Mucosa of rectum (tissue), 2 donors: ENCODE measurements at regions not wholly inside any gene's neighbourhood (a gene's known extent, or its start where the extent isn't known, plus 50 kb on each side); places are given as distances from the start of the nearest gene placed in this dataset.

Experiments
- H3K27ac ChIP-seq, 2 donors: one replicate each; pipeline ENCODE4 v1.7.0; 2013; ENCODE audit warnings: inconsistent platforms in 2 of 2, low read depth in 2 of 2, low read length in 2 of 2
- H3K27me3 ChIP-seq, 2 donors: one replicate each; pipeline ENCODE4 v1.7.0; 2013; ENCODE audit warnings: low read length in 2 of 2; ENCODE audit not compliant: control insufficient read depth in 2 of 2, insufficient read depth in 2 of 2
- H3K36me3 ChIP-seq, 2 donors: one replicate each; pipeline ENCODE4 v1.7.0; 2013; ENCODE audit warnings: low read length in 2 of 2; ENCODE audit not compliant: control insufficient read depth in 2 of 2, insufficient read depth in 2 of 2
- H3K4me1 ChIP-seq, 2 donors: one replicate each; pipeline ENCODE4 v1.7.0; 2013; ENCODE audit warnings: low read length in 2 of 2, mild to moderate bottlenecking in 1 of 2; ENCODE audit not compliant: control insufficient read depth in 2 of 2, insufficient read depth in 2 of 2
- H3K4me3 ChIP-seq, 2 donors: one replicate each; pipeline ENCODE4 v1.7.0; 2013; ENCODE audit warnings: low read length in 2 of 2
- H3K9ac ChIP-seq, 2 donors: one replicate each; pipeline ENCODE4 v1.7.0; 2013; ENCODE audit warnings: low read length in 2 of 2, low read depth in 1 of 2, mild to moderate bottlenecking in 1 of 2
- H3K9me3 ChIP-seq, 2 donors: one replicate each; pipeline ENCODE4 v1.7.0; 2013; ENCODE audit warnings: low read length in 2 of 2; ENCODE audit not compliant: control insufficient read depth in 2 of 2
- donor health status: healthy.
- donor health status: Normal muscosa, but diverticular disease.

DNA sequence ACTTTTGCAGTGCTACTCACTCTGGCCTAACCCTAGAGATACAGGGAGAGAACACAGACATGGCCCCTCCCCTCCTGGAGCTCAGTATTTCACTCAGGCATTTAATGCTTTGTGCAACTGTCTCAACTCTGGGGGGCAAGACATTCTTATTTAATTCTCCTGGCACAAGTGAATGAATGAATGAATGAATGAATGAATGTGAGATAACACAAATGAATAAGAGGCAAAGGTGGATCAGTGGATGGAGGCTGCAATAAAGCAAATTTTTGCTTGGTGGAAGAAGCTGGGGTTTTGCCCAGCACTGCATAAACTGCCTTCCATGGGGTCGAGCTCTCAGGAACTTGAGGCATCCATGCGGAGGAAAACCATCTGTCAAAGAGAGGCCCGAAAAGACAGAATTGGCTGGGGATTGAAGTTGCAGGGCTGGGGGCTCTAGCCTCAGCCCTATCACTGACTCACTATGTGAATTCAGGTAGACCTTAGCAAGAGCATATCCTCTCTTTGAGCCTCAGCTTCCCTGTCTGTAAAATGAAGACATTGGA, 441.4 kb upstream of the ZMIZ1 start:
- Histone ChIP-seq H3K27ac (no peak overlapping the region), H3K27me3 (no peaks in the 10 kb centered on the region), H3K9ac (no peak overlapping the region), H3K4me1 (peaks cover 0 to 10% of the 10 kb centered on the region in 2 donors), H3K36me3 (no peaks in the 10 kb centered on the region), H3K9me3 (no peaks in the 10 kb centered on the region), H3K4me3 (no peak overlapping the region)

DNA sequence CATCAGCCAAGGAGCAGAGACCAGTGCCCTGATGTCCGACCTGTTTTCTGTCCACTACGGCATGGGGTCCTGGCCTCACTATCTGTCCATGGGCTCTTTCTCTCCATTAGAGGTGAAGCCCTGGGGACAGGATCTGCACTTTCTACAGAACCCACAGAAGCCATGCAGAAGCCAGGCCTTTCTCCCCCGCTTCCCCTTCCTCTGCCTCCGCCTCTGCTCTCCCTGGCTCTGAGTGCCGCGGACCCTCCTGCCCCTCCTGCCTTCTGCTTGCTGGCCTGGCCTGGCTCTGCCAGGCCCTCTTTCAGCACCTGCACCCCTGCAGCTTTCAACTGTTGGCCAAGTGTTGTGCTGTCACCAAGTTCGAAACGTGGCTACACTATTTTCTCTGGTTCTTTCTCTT, 439.8 kb upstream of the ZMIZ1 start:
- H3K4me3 ChIP-seq: no peak overlapping the region
- no peaks in the 10 kb centered on the region for H3K9me3 ChIP-seq
- no peaks in the 10 kb centered on the region for H3K27me3 ChIP-seq
- no peak overlapping the region for H3K9ac ChIP-seq
- peaks cover 0 to 7% of the 10 kb centered on the region in 2 donors for H3K4me1 ChIP-seq
- H3K36me3 ChIP-seq: no peaks in the 10 kb centered on the region
- no peak overlapping the region for H3K27ac ChIP-seq

DNA sequence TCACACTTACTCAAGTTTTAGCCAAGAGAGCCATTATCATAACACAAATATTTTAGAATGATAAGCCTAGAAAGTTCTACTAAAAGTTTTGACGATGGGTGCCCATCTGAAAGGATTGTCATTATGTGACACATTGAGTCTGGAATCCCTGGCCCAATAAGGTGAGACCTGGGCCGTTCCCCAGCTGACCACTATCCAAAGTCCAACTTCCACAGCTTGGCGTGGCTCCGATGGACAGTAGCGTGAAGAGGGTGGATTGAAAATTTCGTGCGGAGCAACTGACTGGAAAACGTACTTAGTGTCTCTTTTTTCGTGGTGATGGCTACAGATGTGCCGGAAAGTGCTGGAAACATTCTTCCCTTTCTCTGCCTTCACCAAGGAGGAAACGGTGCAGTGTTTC, 439.0 kb upstream of the ZMIZ1 start:
- H3K27me3 ChIP-seq: no peaks in the 10 kb centered on the region
- H3K36me3 ChIP-seq: no peaks in the 10 kb centered on the region
- no peak overlapping the region for H3K27ac ChIP-seq
- H3K4me3 ChIP-seq: no peak overlapping the region
- H3K9me3 ChIP-seq: no peaks in the 10 kb centered on the region
- H3K4me1 ChIP-seq: no peaks in the 10 kb centered on the region
- H3K9ac ChIP-seq: no peak overlapping the region

DNA sequence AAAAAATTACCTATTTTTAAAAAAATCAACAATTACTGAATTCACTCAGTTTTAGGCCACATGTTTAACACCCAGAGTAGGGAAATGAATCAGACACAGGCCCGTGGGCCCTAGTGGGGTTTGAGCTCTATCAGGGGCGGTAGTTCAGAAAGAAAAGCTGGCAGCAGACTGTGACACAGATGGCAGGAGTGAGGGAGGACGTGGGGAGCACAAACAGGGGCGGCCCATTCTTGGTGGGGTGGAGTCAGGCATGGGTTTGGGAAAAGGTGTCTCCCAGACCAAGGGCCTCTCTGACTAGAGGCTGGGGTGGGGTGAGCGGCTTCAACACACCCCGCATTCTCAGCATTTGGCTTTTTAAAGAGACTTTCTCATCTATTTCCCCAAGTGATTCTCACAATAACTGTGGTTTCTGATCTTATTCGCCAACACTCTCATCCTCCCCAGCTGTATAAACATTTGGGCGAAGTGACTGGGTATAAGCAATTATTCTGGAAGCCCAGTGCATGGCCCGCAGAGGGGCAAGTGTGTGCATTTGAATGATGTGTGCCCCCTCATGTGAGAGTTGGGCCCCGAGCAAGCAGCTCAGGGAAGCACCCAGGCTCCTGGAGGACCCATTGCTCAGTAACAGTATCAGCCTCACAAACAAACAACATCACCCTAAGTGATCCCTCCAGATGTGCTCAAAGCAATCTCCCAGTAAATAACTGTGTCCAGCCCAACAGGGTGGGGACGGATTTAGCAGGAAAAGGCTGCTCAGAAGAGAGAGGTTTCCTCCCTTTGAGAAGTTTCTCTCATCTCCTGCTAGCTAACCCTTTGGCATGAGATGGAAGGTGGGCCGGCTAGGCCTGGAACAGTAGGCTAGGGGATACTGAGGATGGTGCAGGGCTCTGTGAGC, 437.6 kb upstream of the ZMIZ1 start:
- peak overlapping the region in 1 of 2 donors; percentile 11 for H3K27ac ChIP-seq
- H3K36me3 ChIP-seq: no peaks in the 10 kb centered on the region
- H3K4me1 ChIP-seq: no peaks in the 10 kb centered on the region
- no peak overlapping the region for H3K4me3 ChIP-seq
- no peaks in the 10 kb centered on the region for H3K27me3 ChIP-seq
- H3K9ac ChIP-seq: no peak overlapping the region
- H3K9me3 ChIP-seq: no peaks in the 10 kb centered on the region

DNA sequence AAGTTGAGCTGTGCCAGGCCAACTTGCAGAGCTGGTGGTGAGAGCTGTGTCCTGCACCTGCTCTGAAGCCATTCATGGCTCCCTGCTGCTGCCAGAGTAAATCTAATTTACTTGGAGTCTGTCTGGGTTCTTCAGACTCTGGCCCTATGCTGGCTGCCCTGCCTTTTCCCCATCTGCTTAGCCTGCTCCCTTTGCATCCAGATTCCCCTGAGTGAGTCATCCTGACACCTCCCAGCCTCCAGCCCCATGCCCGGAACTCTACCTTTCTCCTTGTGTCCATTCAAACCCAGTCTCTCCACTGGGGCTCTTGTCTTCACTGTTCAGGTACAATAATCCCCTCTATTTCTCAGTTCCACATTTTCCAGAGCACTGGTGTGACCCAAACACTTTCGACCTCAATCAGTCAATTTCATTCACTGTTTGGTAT, 434.4 kb upstream of the ZMIZ1 start:
- Histone ChIP-seq H3K27ac (no peak overlapping the region), H3K27me3 (no peaks in the 10 kb centered on the region), H3K36me3 (no peaks in the 10 kb centered on the region), H3K4me3 (no peak overlapping the region), H3K9me3 (no peaks in the 10 kb centered on the region), H3K9ac (no peak overlapping the region), H3K4me1 (no peaks in the 10 kb centered on the region)

DNA sequence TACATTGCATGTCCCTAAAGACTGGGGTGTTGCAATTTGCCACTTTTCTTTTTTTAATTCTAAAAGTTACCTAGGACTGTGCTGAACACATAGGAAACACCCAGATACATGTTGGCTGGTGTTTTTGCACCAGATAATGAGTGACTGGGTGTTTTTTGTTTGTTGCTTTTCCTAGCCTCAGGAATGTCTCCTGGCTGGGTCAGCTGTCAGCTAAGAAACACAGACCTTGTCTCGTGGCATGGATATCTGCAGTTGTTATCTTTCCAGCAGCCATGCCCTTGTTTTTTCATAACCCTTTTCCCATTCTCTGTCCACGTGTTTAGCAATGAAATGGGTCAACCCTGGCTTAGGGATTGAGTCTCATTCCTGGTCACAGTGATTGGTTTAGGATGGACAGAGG, 433.9 kb upstream of the ZMIZ1 start:
- H3K36me3 ChIP-seq: no peaks in the 10 kb centered on the region
- no peak overlapping the region for H3K9ac ChIP-seq
- H3K4me3 ChIP-seq: no peak overlapping the region
- no peaks in the 10 kb centered on the region for H3K27me3 ChIP-seq
- H3K4me1 ChIP-seq: no peaks in the 10 kb centered on the region
- H3K27ac ChIP-seq: no peak overlapping the region
- no peaks in the 10 kb centered on the region for H3K9me3 ChIP-seq

DNA sequence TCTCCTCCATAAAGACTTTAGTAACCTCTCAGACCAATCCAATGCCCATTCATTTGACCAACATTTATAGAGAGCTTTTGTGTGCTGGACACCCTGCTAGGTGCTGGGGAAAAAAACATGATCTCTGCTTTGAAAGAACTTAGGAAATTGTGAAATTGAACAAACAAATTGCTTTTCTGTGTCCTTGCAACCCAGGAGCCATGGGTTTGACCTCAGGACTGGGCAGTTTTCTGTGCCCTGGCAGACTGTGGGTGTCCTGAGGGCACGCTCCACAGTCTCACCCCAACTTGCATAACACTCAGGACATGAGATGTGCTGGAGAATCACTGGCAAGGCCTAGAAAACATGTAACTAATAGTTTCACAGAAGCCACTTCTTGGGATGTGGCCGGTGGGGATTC, 429.1 kb upstream of the ZMIZ1 start:
- Histone ChIP-seq H3K27ac (no peak overlapping the region), H3K9ac (no peak overlapping the region), H3K4me1 (no peaks in the 10 kb centered on the region), H3K36me3 (no peaks in the 10 kb centered on the region), H3K4me3 (no peak overlapping the region), H3K27me3 (no peaks in the 10 kb centered on the region), H3K9me3 (no peaks in the 10 kb centered on the region)

DNA sequence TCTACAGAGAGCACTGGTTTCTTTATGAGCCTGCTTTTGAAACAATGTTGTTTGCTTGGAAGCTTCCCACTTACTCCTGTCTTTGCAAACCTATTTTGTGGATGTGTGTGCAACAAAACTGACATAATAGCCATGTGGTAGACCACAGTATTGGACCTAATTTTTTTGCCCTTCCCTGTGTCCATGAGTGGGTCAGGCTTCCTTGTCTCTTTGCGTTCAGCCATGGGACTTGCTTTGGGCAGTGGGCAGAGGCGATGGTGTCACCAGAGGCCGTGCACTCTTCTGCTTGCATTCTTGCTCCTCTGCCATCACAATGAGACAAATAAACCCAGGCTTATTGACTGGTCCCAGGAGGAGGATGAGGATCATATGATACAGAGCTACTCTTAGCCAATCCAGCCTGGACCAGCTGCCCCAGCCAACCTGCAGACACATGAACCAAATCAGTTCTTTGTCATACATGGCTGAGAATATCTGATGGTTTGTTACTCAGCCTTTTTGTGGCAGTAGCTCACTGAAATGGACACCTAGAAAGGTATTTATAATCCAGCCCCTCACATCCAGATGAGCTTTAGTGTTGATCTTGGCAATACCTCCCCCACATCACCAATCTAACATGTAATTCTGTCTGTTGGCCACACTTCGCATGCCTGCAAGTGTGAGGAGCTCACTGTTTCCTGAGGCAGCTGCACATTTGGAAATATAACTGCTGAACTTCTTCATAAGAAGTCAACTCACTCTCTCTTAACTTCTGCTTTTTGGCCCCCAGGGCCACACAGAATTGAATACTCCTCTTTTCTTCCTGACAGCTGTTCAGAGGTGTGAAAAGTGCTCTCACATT, 427.8 kb upstream of the ZMIZ1 start:
- Histone ChIP-seq H3K27ac (no peak overlapping the region), H3K27me3 (no peaks in the 10 kb centered on the region), H3K9me3 (no peaks in the 10 kb centered on the region), H3K4me3 (no peak overlapping the region), H3K36me3 (no peaks in the 10 kb centered on the region), H3K9ac (no peak overlapping the region), H3K4me1 (no peaks in the 10 kb centered on the region)

DNA sequence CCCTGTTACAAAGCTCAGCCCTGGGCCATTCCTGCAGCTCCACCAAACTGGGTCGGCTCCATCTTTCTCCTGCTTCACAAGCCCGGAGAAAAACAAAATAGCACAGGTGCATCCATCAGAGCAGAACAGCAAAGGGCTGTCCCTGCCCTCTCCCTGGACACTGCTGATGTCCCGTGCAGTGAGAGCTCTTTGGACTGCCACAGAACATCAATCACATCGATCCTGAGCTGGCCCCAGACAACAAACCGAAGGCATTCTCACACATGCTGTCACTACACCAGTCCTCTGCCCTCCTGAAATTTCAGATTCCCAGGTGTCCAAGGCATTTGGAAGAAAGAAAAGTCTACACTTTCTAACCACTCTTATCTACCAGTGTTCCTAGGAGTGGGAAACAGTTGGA, 427.1 kb upstream of the ZMIZ1 start:
- Histone ChIP-seq H3K36me3 (no peaks in the 10 kb centered on the region), H3K4me1 (no peaks in the 10 kb centered on the region), H3K27ac (no peak overlapping the region), H3K27me3 (no peaks in the 10 kb centered on the region), H3K9ac (no peak overlapping the region), H3K4me3 (no peak overlapping the region), H3K9me3 (no peaks in the 10 kb centered on the region)

DNA sequence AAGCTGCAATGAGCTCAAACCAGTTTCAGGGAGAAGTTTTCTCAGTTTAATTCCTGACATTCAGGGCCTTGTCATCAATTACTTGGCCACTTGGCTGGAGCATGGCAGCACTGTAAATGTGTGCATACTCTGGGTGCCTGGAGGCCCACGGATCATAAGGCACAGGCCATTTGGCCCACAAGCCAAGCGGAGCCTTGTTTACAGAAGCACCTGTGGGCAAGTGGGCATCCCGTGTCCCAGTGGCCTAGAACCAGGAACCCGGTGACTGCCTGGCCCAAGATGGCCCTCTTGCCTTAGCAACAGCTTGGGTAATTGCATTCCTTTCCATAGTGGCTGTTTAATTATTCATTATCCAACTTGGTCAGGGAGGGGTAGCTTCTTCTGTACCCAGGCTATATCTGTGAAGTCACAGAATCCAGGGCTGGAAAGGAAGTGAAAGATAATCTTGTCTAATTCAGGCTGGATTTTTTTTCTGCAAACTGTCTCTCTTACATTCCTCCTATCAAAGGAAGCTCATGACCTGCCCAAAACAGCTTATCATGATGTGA, 426.4 kb upstream of the ZMIZ1 start:
- Histone ChIP-seq H3K27ac (no peak overlapping the region), H3K4me1 (no peaks in the 10 kb centered on the region), H3K9ac (no peak overlapping the region), H3K36me3 (no peaks in the 10 kb centered on the region), H3K9me3 (no peaks in the 10 kb centered on the region), H3K4me3 (no peak overlapping the region), H3K27me3 (no peaks in the 10 kb centered on the region)
